Epithelial cell of esophagus (primary cell): ENCODE measurements at regions not wholly inside any gene's neighbourhood (a gene's known extent, or its start where the extent isn't known, plus 50 kb on each side); places are given as distances from the start of the nearest gene placed in this dataset.

Source experiments
- DNase-seq: peaks from one replicate; pipeline ENCODE4 v3.0.0; 2010; ENCODE audit warnings: low read depth
- H3K4me3 ChIP-seq: 2 replicates; pipeline ENCODE4 v1.5.1; 2011; ENCODE audit warnings: mild to moderate bottlenecking, low read length, control low read depth
- TF ChIP-seq, protein P1 (sequence below): IDR thresholded peaks from 2 replicates; pipeline ENCODE4 v1.5.1; 2011; ENCODE audit warnings: low read depth, mild to moderate bottlenecking, low read length, control low read depth, inconsistent platforms; ENCODE audit not compliant: insufficient read depth; ENCODE audit errors: missing control alignments

DNA sequence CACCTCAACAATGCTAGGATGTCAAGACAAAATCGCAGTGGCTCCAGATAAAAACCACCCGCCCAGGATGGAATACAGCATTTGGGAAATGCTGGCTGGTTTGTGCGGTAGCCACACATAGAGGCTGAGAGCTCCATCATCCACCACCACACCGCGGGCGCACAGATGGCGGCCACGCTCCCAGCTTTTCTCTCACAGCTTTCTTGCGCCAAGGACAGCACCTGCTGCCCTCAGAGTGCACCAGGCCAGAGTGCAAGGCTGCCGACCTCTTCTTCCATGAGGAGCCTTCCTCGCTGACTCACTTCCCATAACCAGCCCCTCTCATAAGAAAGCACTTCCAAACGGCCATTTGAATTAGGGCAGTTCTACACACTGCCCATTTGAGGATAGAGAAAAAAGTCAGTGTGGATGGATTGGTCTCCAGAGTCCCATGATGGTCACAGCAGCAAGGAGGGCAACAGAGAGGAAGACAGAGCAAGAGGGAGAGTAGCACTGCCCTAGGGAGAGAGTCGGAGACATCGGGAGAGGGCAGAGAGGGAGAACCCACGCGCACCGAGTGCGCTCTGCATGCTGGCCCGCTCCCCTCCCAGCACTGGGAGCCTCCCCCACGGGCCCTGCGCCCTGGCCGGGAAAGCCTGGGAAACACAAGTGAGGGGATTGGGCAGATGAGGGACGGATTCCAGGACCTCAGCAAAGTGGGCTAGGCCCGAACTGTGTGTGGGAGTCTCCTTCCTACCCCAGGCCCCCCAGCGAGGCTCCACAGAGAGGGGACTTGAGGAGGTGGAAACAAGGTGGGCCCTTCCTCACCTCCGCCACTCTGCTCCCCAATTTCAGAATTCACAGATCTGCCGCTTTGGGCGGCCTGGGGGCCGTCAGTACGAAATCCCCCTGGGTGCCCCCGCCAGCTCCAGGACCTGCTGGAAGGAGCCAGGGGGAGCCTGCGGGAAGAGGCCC lies 156.9 kb downstream of the USP12 start:
- TF ChIP-seq, protein P1, sequence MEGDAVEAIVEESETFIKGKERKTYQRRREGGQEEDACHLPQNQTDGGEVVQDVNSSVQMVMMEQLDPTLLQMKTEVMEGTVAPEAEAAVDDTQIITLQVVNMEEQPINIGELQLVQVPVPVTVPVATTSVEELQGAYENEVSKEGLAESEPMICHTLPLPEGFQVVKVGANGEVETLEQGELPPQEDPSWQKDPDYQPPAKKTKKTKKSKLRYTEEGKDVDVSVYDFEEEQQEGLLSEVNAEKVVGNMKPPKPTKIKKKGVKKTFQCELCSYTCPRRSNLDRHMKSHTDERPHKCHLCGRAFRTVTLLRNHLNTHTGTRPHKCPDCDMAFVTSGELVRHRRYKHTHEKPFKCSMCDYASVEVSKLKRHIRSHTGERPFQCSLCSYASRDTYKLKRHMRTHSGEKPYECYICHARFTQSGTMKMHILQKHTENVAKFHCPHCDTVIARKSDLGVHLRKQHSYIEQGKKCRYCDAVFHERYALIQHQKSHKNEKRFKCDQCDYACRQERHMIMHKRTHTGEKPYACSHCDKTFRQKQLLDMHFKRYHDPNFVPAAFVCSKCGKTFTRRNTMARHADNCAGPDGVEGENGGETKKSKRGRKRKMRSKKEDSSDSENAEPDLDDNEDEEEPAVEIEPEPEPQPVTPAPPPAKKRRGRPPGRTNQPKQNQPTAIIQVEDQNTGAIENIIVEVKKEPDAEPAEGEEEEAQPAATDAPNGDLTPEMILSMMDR: no peak
- DNase-seq: no peak
- no peak overlapping the region for H3K4me3 ChIP-seq

DNA sequence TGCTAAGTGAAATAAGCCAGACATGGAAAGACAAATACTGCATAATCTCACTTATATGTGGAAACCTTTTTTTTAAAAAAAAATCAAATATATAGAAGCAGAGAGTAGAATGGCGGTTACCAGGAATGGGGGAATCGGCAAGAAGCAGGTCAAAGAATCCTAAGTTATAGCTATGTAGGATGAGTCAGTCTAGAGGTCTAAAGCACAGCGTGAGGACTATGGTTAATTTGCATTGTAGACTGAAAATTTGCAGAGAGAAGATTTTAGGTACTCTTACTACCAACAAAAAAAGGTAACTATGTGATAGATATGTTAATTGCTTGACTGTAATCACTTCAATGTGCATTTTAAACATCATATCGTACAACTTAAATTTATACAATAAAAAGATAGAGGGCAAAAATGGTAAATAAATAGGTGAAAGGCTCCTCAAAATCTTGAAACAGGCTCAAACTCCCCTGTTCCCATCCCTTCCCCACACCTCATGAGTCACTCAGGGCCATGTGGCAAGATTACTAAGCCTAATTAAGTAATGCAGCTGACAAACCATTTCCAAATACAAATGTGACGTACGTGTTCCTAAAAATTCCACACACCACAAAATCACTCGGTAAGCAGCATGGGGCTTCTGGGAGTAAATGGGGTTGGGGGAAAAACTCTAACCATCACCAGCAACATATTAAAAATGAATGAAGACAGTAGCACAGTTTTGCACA lies 159.0 kb downstream of the USP12 start:
- TF ChIP-seq, protein P1: no peak
- peak; percentile 88 for DNase-seq

DNA sequence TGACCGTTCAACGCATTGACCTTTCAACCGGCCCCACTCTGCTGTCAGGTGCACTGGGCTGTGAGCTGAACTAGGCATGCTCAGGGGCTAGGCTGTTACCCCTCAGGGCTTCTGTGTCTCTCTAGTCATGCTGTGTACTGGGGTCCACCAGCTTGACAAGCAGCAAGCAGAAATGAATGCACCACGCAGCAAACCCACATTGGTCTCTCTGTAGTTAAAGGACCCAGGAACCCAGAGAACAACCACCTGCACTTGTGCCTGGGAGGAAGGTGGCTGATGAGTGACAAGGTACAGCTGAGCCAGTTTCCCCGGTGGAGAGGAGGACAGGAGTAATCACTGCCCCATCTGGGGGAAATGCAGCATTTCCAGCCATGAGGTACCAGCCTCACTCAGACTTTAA lies 159.9 kb downstream of the USP12 start:
- H3K4me3 ChIP-seq: no peak overlapping the region

More for the DNA sequence above, 159.0 kb downstream of the USP12 start:
- H3K4me3 ChIP-seq: no peak overlapping the region

DNA sequence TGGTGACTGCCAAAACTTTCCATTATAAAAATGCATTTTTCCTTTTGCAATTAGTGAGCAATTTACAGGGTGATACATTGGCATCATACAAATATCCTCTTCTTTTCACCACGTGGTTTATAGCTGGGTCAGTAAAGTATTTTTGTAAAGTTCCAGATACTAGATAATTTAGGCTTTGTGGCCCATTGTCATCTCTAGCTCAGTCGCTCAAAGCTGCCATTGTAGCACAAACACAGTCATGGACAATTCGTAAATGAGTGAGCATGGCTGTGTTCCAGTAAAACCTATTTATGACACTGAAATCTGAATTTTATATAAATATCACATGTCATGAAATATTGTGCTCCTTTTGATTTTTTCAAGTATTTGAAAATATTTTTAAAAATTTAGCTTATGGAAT lies 162.9 kb downstream of the USP12 start:
- no peak for DNase-seq
- TF ChIP-seq, protein P1: no peak

More for the DNA sequence above, 159.9 kb downstream of the USP12 start:
- no peak for DNase-seq
- TF ChIP-seq, protein P1: no peak

DNA sequence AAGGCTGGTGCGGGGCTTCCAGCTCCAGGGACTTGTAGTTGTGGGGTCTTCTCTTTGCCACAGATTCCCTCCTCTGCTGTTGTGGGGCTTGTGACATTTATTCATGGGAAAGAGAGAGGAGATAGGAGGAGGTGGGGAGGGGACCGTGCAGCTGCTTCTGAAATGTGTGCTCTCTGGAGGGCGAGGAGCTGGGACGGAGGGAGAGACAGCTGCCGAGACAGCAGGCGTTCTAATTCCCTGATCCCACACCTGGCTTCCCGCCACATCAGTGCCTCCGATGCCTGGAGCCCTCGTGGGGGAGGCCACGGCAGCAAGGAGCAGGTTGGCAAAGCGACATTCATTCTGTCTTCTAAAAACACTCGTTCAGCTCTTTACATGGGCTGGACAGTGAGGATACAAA lies 164.4 kb downstream of the USP12 start:
- peak overlapping the region; percentile 47 for H3K4me3 ChIP-seq
- TF ChIP-seq, protein P1: no peak
- DNase-seq: no peak

More for the DNA sequence above, 162.9 kb downstream of the USP12 start:
- no peak overlapping the region for H3K4me3 ChIP-seq

DNA sequence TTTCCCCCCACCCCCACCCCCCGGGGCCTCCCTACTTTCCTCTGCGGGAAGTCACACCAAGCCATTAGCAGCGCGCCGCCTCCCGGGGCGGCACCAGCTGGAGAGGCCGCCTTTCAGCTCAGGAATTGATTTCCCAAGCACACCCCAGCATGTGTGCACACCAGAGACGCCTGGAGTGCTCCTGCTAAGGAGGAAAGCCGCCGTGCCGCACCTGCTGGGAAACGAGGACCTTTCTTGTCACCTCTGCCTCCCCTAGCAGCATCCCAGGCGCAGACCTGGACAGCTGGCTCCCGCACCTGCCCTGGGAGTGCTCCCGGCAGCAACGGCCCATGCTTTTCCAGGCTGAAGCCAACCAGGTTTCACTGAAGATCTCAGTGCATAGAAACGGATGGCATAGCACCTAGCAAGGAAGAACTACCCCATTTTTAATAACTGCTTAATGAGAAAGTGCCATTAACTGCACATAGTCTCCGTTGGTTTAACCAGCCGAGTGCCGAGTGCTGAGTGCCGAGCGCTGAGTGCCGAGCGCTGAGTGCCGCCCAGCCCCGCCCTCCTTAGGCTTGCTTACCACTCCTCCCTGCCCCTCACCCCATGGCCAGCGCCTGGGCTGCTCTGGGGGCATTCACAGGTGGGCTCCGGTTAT lies 165.0 kb downstream of the USP12 start:
- peak overlapping the region; percentile 47 for H3K4me3 ChIP-seq
- peak; percentile 47 for DNase-seq
- TF ChIP-seq, protein P1: no peak
